ENCODE measurements at regions not wholly inside any gene's neighbourhood (a gene's known extent, or its start where the extent isn't known, plus 50 kb on each side); places are given as distances from the start of the nearest gene placed in this dataset.

DNA sequence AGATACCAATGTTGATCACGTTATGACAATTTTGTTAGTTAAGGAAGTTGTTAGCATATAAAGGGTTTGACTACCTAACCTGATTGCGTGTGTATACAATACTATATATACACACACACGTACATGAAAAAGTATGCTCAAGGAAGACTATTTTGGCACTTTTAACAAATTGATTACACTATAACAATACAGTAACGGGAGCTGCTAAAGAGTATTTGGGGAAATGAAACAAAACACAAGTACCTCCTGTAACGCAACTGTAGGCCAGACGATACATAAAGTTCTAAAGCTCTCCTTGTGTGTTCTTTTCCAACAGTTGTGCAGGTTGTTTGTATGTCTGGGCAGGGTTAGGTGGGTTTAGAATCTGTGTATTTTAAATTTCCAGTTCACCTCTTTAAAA is 98.7 kb downstream of the PLEKHG1 start:
- H3K36me3 ChIP-seq (ENCODE audit: control insufficient read depth in 1 of 2, insufficient read depth in 2 of 2, low read length in 1 of 2), result no peaks in the 10 kb centered on the region
- WGBS, 2 donors, result 93% methylated on average over 6 of the region's 6 CpGs
- no peak for ATAC-seq (ENCODE audit: low FRiP score)
- no peak for DNase-seq
- no peaks in the 10 kb centered on the region for H3K9me3 ChIP-seq (ENCODE audit: control insufficient read depth, low read length)
- no peak overlapping the region for H3K4me3 ChIP-seq (ENCODE audit: low read length in 2 of 2)
- H3K27me3 ChIP-seq (ENCODE audit: control insufficient read depth in 1 of 2, insufficient read depth in 2 of 2, low read length in 1 of 2), result no peaks in the 10 kb centered on the region
- peaks cover 0 to 2% of the 10 kb centered on the region in 2 donors for H3K4me1 ChIP-seq (ENCODE audit: control insufficient read depth in 1 of 2, insufficient read depth in 2 of 2, low read length in 2 of 2)
- intact Hi-C loops (cut with DNase I), result no loop called here
- H3K27ac ChIP-seq (ENCODE audit: low read depth in 1 of 2, low read length in 2 of 2), result no peak overlapping the region

DNA sequence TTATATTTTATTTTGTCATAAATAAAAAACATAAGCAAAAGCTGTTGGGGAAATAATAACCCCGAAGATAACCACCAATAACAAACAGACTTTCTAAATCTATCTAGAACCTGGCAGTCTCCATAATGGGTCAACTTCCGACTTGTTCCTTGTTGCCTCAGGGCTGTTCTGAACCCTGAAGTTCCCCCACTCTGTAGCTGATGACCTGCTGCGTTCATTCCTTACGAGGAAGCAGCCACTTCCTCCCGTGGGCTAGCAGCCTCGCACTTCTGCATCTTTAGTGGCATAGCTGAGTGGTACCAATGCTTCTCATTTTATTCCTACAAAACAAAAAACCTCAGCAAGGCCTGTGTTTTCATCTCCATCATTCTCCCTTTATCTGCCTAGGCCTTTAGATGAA is 103.0 kb downstream of the PLEKHG1 start:
- H3K4me1 ChIP-seq (ENCODE audit: control insufficient read depth in 1 of 2, insufficient read depth in 2 of 2, low read length in 2 of 2), result no peaks in the 10 kb centered on the region
- H3K27me3 ChIP-seq (ENCODE audit: control insufficient read depth in 1 of 2, insufficient read depth in 2 of 2, low read length in 1 of 2), result no peaks in the 10 kb centered on the region
- DNase-seq (peak in 1 of 2 donors; percentile 69), ATAC-seq (ENCODE audit: low FRiP score) (no peak)
- no peaks in the 10 kb centered on the region for H3K36me3 ChIP-seq (ENCODE audit: control insufficient read depth in 1 of 2, insufficient read depth in 2 of 2, low read length in 1 of 2)
- no peaks in the 10 kb centered on the region for H3K9me3 ChIP-seq (ENCODE audit: control insufficient read depth, low read length)
- H3K4me3 ChIP-seq (ENCODE audit: low read length in 2 of 2), result no peak overlapping the region
- WGBS, 2 donors, result 76 to 93% methylated on average over 6 of the region's 6 CpGs
- intact Hi-C loops (cut with DNase I), result no loop called here
- no peak overlapping the region for H3K27ac ChIP-seq (ENCODE audit: low read depth in 1 of 2, low read length in 2 of 2)

DNA sequence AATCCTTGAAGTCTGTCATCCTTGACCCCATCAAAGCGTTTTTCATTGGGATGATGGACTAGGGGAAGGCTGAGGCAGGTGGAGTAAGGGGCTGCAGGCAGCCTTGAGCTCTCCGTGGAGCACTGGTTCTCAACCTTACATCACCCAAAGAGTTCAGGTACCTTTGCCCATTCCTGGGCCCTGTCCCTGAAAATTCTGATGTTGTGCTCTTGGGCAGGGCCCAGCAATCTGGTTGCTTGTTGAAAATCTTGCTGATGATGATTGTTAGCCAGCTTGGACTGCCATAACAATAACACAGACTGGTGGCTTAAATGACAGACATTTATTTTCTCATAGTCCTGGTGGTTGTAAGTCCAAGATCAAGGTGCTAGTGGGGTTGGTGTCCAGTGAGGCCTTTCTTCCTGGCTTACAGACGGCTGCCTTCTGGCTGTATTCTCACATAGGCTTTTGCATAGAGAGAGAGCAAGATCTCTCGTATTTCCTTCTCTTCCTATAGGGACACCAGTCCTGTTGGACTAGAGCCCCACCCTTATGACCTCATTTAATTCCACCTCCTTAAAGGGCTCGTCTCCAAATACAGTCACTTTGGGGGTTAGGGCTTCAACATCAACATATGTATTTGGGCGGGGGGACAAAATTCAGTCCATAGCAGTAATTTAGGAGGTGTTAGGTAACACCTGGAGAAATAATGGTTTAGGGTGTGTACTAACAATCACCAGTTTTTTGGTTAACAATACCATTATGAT is 104.9 kb downstream of the PLEKHG1 start:
- Histone ChIP-seq H3K27me3 (ENCODE audit: control insufficient read depth in 1 of 2, insufficient read depth in 2 of 2, low read length in 1 of 2) (no peaks in the 10 kb centered on the region), H3K36me3 (ENCODE audit: control insufficient read depth in 1 of 2, insufficient read depth in 2 of 2, low read length in 1 of 2) (no peaks in the 10 kb centered on the region), H3K27ac (ENCODE audit: low read depth in 1 of 2, low read length in 2 of 2) (no peak overlapping the region), H3K4me3 (ENCODE audit: low read length in 2 of 2) (no peak overlapping the region), H3K9me3 (ENCODE audit: control insufficient read depth, low read length) (no peaks in the 10 kb centered on the region), H3K4me1 (ENCODE audit: control insufficient read depth in 1 of 2, insufficient read depth in 2 of 2, low read length in 2 of 2) (no peaks in the 10 kb centered on the region)
- DNase-seq (no peak), ATAC-seq (ENCODE audit: low FRiP score) (no peak)
- WGBS, 2 donors, result 90 to 92% methylated on average over 6 of the region's 6 CpGs
- intact Hi-C loops (cut with DNase I), result no loop called here

DNA sequence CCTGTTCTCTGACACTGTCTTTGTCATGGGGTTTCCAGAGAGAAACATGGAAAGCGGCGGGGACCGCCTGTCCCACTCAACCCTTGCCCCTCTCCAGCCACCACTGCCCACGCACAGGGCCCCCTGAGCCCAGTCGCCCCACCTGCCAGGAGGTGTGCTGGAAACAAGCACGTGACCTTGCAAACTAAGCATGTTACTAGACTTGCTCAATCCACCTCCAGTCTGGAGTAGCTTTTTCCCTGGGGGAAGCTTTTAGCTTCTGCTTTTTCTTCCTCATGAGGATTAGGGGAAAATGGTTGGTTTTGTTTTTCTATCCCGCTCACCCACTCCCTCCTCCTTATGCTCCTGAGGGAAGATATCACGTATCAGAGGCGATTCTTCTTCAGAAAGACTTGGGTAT is 105.7 kb downstream of the PLEKHG1 start:
- H3K9me3 ChIP-seq (ENCODE audit: control insufficient read depth, low read length), result no peaks in the 10 kb centered on the region
- H3K27me3 ChIP-seq (ENCODE audit: control insufficient read depth in 1 of 2, insufficient read depth in 2 of 2, low read length in 1 of 2), result no peaks in the 10 kb centered on the region
- no peak overlapping the region for H3K4me3 ChIP-seq (ENCODE audit: low read length in 2 of 2)
- no peak for DNase-seq
- intact Hi-C loops (cut with DNase I), result no loop called here
- H3K4me1 ChIP-seq (ENCODE audit: control insufficient read depth in 1 of 2, insufficient read depth in 2 of 2, low read length in 2 of 2), result no peaks in the 10 kb centered on the region
- no peak overlapping the region for H3K27ac ChIP-seq (ENCODE audit: low read depth in 1 of 2, low read length in 2 of 2)
- 95 to 97% methylated on average over 9 of the region's 9 CpGs for WGBS, 2 donors
- H3K36me3 ChIP-seq (ENCODE audit: control insufficient read depth in 1 of 2, insufficient read depth in 2 of 2, low read length in 1 of 2), result no peaks in the 10 kb centered on the region
- ATAC-seq (ENCODE audit: low FRiP score), result no peak

DNA sequence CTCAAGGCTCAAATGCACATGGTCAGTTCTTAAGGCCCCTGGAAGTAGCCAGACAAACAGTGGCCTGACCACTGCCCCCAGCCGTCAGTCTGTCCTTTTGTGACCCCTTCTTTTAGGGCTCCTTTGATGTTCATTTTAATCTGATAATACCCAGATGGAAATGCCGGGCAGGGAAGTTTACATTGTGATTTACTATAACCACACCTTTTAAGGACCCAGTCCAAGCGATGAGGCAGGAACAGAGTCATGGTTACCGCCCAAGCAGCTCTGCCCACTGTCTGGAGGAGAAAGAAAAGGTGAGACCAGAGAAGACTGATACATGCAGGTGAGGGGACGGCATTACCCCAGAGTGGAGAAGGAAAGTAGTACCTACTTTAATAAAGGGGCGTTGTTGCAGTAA is 110.6 kb downstream of the PLEKHG1 start:
- H3K36me3 ChIP-seq (ENCODE audit: control insufficient read depth in 1 of 2, insufficient read depth in 2 of 2, low read length in 1 of 2), result no peaks in the 10 kb centered on the region
- ATAC-seq (ENCODE audit: low FRiP score) (no peak), DNase-seq (no peak)
- H3K4me3 ChIP-seq (ENCODE audit: low read length in 2 of 2), result no peak overlapping the region
- no peak overlapping the region for H3K27ac ChIP-seq (ENCODE audit: low read depth in 1 of 2, low read length in 2 of 2)
- H3K4me1 ChIP-seq (ENCODE audit: control insufficient read depth in 1 of 2, insufficient read depth in 2 of 2, low read length in 2 of 2), result no peaks in the 10 kb centered on the region
- 87 to 94% methylated on average over 6 of the region's 6 CpGs for WGBS, 2 donors
- intact Hi-C loops (cut with DNase I), result no loop called here
- no peaks in the 10 kb centered on the region for H3K27me3 ChIP-seq (ENCODE audit: control insufficient read depth in 1 of 2, insufficient read depth in 2 of 2, low read length in 1 of 2)
- no peaks in the 10 kb centered on the region for H3K9me3 ChIP-seq (ENCODE audit: control insufficient read depth, low read length)

DNA sequence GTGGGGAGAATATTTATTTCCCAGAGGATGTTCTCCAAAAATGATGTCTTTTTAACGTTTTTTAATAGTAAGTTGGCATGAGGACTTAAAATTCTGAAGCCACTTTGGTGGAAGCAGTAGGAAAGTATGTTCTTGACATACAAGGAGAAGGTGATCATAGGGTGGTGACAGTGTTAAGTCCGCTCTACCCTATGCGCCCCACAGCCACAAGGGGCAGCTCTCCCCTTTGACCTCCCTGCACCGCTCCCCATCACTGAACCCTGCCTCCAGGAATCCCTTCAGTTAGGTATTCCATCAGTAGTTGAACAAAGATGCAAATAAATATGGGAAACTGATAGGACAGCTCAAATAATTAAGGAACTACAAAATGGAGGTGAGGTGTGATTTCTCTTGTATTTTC is 111.4 kb downstream of the PLEKHG1 start:
- H3K27ac ChIP-seq (ENCODE audit: low read depth in 1 of 2, low read length in 2 of 2), result no peak overlapping the region
- no peak overlapping the region for H3K4me3 ChIP-seq (ENCODE audit: low read length in 2 of 2)
- intact Hi-C loops (cut with DNase I), result no loop called here
- no peaks in the 10 kb centered on the region for H3K9me3 ChIP-seq (ENCODE audit: control insufficient read depth, low read length)
- H3K27me3 ChIP-seq (ENCODE audit: control insufficient read depth in 1 of 2, insufficient read depth in 2 of 2, low read length in 1 of 2), result no peaks in the 10 kb centered on the region
- ATAC-seq (ENCODE audit: low FRiP score) (no peak), DNase-seq (no peak)
- H3K36me3 ChIP-seq (ENCODE audit: control insufficient read depth in 1 of 2, insufficient read depth in 2 of 2, low read length in 1 of 2), result no peaks in the 10 kb centered on the region
- 86 to 90% methylated on average over 4 of the region's 4 CpGs for WGBS, 2 donors
- H3K4me1 ChIP-seq (ENCODE audit: control insufficient read depth in 1 of 2, insufficient read depth in 2 of 2, low read length in 2 of 2), result no peaks in the 10 kb centered on the region

DNA sequence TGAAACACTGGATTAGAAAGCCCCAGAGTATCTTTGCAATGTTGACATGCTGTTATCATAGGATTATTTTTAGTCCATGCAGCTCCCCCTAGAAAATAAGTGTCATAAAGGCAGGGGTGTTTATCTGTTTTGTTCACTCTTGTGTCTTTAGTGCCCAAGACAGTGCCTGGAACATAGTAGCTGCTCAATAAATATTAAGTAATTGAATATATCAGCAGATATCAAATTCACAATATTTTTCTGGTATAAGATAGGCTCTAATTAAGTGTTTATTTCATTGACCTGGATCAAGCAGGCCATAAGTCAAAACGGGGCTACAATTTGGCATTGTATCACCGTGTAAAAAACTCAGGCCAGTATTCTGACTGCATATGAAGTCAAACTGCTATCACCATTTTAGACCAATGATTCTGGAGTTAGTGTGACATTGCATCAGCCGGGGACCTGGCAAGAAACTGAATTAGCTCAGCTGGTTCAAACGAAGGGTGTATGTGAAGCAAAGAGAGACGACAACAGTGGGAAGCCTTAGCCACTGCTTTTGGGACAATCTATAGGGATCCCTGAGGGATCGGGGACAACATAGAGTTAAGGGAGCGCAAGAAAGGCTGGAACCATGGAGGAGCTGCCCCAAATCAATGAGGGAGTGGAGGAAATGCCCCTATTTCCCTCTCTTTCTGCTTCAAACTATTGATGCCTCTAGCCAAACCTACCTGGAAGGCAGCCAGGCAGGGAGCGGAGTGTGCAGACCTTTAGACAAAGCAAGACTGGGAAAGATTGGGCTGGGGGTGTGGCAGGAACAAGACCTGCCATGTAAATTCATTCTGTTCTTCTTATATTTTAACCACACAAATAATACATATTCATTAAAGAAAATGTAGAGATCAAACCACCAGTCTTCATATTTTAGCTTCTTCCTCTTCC is 112.2 kb downstream of the PLEKHG1 start:
- Histone ChIP-seq H3K4me1 (ENCODE audit: control insufficient read depth in 1 of 2, insufficient read depth in 2 of 2, low read length in 2 of 2) (no peaks in the 10 kb centered on the region), H3K36me3 (ENCODE audit: control insufficient read depth in 1 of 2, insufficient read depth in 2 of 2, low read length in 1 of 2) (no peaks in the 10 kb centered on the region), H3K27me3 (ENCODE audit: control insufficient read depth in 1 of 2, insufficient read depth in 2 of 2, low read length in 1 of 2) (no peaks in the 10 kb centered on the region), H3K27ac (ENCODE audit: low read depth in 1 of 2, low read length in 2 of 2) (no peak overlapping the region), H3K4me3 (ENCODE audit: low read length in 2 of 2) (no peak overlapping the region), H3K9me3 (ENCODE audit: control insufficient read depth, low read length) (peaks cover 1% of the 10 kb centered on the region)
- intact Hi-C loops (cut with DNase I), result no loop called here
- 36 to 39% methylated on average over 8 of the region's 8 CpGs for WGBS, 2 donors
- no peak for DNase-seq
- no peak for ATAC-seq (ENCODE audit: low FRiP score)

DNA sequence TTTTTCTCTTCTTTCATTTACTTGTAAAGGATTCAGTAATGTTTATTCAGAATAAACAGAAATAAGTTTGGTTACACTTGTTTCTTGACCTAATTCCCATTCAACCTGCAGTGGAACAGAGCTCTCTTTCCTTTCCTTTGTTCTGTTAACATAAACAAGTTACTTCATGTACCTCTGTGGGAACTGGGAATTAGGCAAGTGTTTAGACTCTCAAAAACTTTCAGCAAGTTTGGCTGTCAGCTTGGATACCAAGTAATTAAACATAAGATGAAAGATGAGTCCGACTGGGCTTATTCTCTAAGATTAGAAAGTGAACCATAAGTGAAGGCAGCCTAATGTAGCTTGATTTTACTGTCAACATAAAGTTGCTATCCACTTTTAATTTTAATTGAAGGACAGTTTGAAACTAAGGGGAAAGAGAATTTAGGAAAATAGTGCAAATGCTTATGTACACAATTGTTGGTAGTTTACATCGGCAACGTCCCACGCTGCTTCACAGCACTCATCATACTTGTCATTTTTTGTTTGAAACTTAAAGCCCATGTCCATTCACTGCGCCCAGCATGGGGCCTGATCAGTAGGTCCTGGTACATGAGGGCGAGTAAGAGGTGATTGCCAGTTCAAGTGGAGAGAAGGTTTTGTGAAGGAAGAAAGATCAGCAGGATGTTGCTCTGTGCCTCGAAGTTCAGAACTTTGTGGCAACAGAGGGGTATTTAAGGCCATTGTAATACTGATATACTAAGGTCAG is 113.0 kb downstream of the PLEKHG1 start:
- no peak overlapping the region for H3K4me3 ChIP-seq (ENCODE audit: low read length in 2 of 2)
- H3K9me3 ChIP-seq (ENCODE audit: control insufficient read depth, low read length), result peaks cover 1% of the 10 kb centered on the region
- WGBS, 2 donors, result 82 to 87% methylated on average over 7 of the region's 7 CpGs
- intact Hi-C loops (cut with DNase I), result no loop called here
- no peaks in the 10 kb centered on the region for H3K36me3 ChIP-seq (ENCODE audit: control insufficient read depth in 1 of 2, insufficient read depth in 2 of 2, low read length in 1 of 2)
- H3K27me3 ChIP-seq (ENCODE audit: control insufficient read depth in 1 of 2, insufficient read depth in 2 of 2, low read length in 1 of 2), result no peaks in the 10 kb centered on the region
- no peak overlapping the region for H3K27ac ChIP-seq (ENCODE audit: low read depth in 1 of 2, low read length in 2 of 2)
- no peaks in the 10 kb centered on the region for H3K4me1 ChIP-seq (ENCODE audit: control insufficient read depth in 1 of 2, insufficient read depth in 2 of 2, low read length in 2 of 2)
- no peak for DNase-seq
- no peak for ATAC-seq (ENCODE audit: low FRiP score)

Measured in aorta (tissue), 5 donors.